ENCODE measurements at regions not wholly inside any gene's neighbourhood (a gene's known extent, or its start where the extent isn't known, plus 50 kb on each side); places are given as distances from the start of the nearest gene placed in this dataset.
"Not testable (repeated sequence)": the region's sequence is repeated elsewhere in the genome, so short reads cannot be mapped to it uniquely, and the experiment has no call there.

GRCh38 chr2:388752-389151, 100.9 kb upstream of the ALKAL2 start:
- not testable (repeated sequence) for TF ChIP-seq POLR2A (IDR thresholded peaks at IDR 0.05); CTCF (IDR thresholded peaks at IDR 0.05 in 4 of 5, conservative IDR thresholded peaks at IDR 0.05 in 1 of 5)

All from gastrocnemius medialis (tissue), 4 donors.